GM19240 (cell line): ENCODE measurements at regions not wholly inside any gene's neighbourhood (a gene's known extent, or its start where the extent isn't known, plus 50 kb on each side); places are given as distances from the start of the nearest gene placed in this dataset.

Experiments
- DNase-seq: peaks from one replicate; pipeline ENCODE4 v3.0.0; 2011; ENCODE audit warnings: low spot score; ENCODE audit not compliant: insufficient read length

- DNase-seq: no peak
These were observed 110.4 kb upstream of the CPSF6 start for GRCh38 chr12:69129017-69129416.

- no peak for DNase-seq
These were observed 109.8 kb upstream of the CPSF6 start for GRCh38 chr12:69129564-69129963.

- no peak for DNase-seq
These were observed 109.3 kb upstream of the CPSF6 start for GRCh38 chr12:69130064-69130463.

GRCh38 chr12:69131077-69131476 lies 108.3 kb upstream of the CPSF6 start:
- no peak for DNase-seq

GRCh38 chr12:69136931-69137613 lies 102.3 kb upstream of the CPSF6 start:
- no peak for DNase-seq

- DNase-seq: no peak
These were observed 98.3 kb upstream of the CPSF6 start for GRCh38 chr12:69141074-69141473.

GRCh38 chr12:69149270-69149669 lies 90.1 kb upstream of the CPSF6 start:
- DNase-seq: no peak

- no peak for DNase-seq
These were observed 89.1 kb upstream of the CPSF6 start for GRCh38 chr12:69150083-69150795.

- DNase-seq: no peak
These were observed 88.6 kb upstream of the CPSF6 start for GRCh38 chr12:69150796-69151127.

- no peak for DNase-seq
These were observed 88.1 kb upstream of the CPSF6 start for GRCh38 chr12:69151254-69151764.

GRCh38 chr12:69154585-69155363 lies 84.6 kb upstream of the CPSF6 start:
- DNase-seq: peak; percentile 43

- peak; percentile 59 for DNase-seq
These were observed 82.2 kb upstream of the CPSF6 start for GRCh38 chr12:69157023-69157655.

- peak; percentile 11 for DNase-seq
These were observed 77.5 kb upstream of the CPSF6 start for GRCh38 chr12:69161829-69162228.

- DNase-seq: no peak
These were observed 75.5 kb upstream of the CPSF6 start for GRCh38 chr12:69163681-69164362.

- no peak for DNase-seq
These were observed 71.7 kb upstream of the CPSF6 start for GRCh38 chr12:69167648-69168165.

- DNase-seq: no peak
These were observed 71.0 kb upstream of the CPSF6 start for GRCh38 chr12:69168363-69168762.

- no peak for DNase-seq
These were observed 70.5 kb upstream of the CPSF6 start for GRCh38 chr12:69168828-69169227.

GRCh38 chr12:69170293-69170692 lies 69.1 kb upstream of the CPSF6 start:
- no peak for DNase-seq

- DNase-seq: no peak
These were observed 67.5 kb upstream of the CPSF6 start for GRCh38 chr12:69171881-69172280.

GRCh38 chr12:69172491-69172890 lies 66.9 kb upstream of the CPSF6 start:
- DNase-seq: no peak

GRCh38 chr12:69173368-69173767 lies 66.0 kb upstream of the CPSF6 start:
- no peak for DNase-seq
